ENCODE measurements at regions not wholly inside any gene's neighbourhood (a gene's known extent, or its start where the extent isn't known, plus 50 kb on each side); places are given as distances from the start of the nearest gene placed in this dataset.

GRCh38 chr19:5238700-5239099 is 101.9 kb downstream of the PTPRS start:
- Histone ChIP-seq H3K27ac (replicated peaks) (no peak overlapping the region), H3K4me3 (replicated peaks; ENCODE audit: insufficient read depth, low read length) (no peak overlapping the region), H3K27me3 (ENCODE audit: insufficient read depth, poor library complexity, severe bottlenecking) (no peaks in the 10 kb centered on the region)
- no peak for DNase-seq (ENCODE audit: low read depth in 1 of 2, low spot score in 1 of 2)
- TF ChIP-seq POLR2AphosphoS5 (IDR thresholded peaks at IDR 0.05; ENCODE audit: low read depth) (no peak), CTCF (IDR thresholded peaks at IDR 0.05; ENCODE audit: insufficient read depth, low read length) (no peak), GABPA (IDR thresholded peaks at IDR 0.05; ENCODE audit: low read depth) (no peak)

- Histone ChIP-seq H3K4me3 (replicated peaks; ENCODE audit: insufficient read depth, low read length) (no peak overlapping the region), H3K27ac (replicated peaks) (no peak overlapping the region), H3K27me3 (ENCODE audit: insufficient read depth, poor library complexity, severe bottlenecking) (no peaks in the 10 kb centered on the region)
- DNase-seq (ENCODE audit: low read depth in 1 of 2, low spot score in 1 of 2), result no peak
- TF ChIP-seq POLR2AphosphoS5 (IDR thresholded peaks at IDR 0.05; ENCODE audit: low read depth) (no peak), REST (IDR thresholded peaks at IDR 0.05; ENCODE audit: insufficient replicate concordance, low read depth) (no peak), GABPA (IDR thresholded peaks at IDR 0.05; ENCODE audit: low read depth) (no peak)
Measured at GRCh38 chr19:5237939-5238480, 102.6 kb downstream of the PTPRS start.

- DNase-seq (ENCODE audit: low read depth in 1 of 2, low spot score in 1 of 2), result no peak
- TF ChIP-seq POLR2AphosphoS5 (IDR thresholded peaks at IDR 0.05; ENCODE audit: low read depth) (no peak), REST (IDR thresholded peaks at IDR 0.05; ENCODE audit: insufficient replicate concordance, low read depth) (no peak), SPI1 (IDR thresholded peaks at IDR 0.05; ENCODE audit: borderline replicate concordance, low read depth) (no peak), GABPA (IDR thresholded peaks at IDR 0.05; ENCODE audit: low read depth) (no peak), CTCF (IDR thresholded peaks at IDR 0.05; ENCODE audit: insufficient read depth, low read length) (no peak)
- no peaks in the 10 kb centered on the region for H3K27me3 ChIP-seq (ENCODE audit: insufficient read depth, poor library complexity, severe bottlenecking)
- no peak overlapping the region for H3K27ac ChIP-seq (replicated peaks)
- no peak overlapping the region for H3K4me3 ChIP-seq (replicated peaks; ENCODE audit: insufficient read depth, low read length)
Measured at GRCh38 chr19:5237190-5237780, 103.3 kb downstream of the PTPRS start.

GRCh38 chr19:5235458-5236219 is 105.0 kb downstream of the PTPRS start:
- Histone ChIP-seq H3K27ac (replicated peaks) (no peak overlapping the region), H3K4me3 (replicated peaks; ENCODE audit: insufficient read depth, low read length) (no peak overlapping the region), H3K27me3 (ENCODE audit: insufficient read depth, poor library complexity, severe bottlenecking) (peaks cover 1% of the 10 kb centered on the region)
- DNase-seq (ENCODE audit: low read depth in 1 of 2, low spot score in 1 of 2), result no peak
- TF ChIP-seq REST (IDR thresholded peaks at IDR 0.05; ENCODE audit: insufficient replicate concordance, low read depth) (no peak), POLR2AphosphoS5 (IDR thresholded peaks at IDR 0.05; ENCODE audit: low read depth) (no peak), SPI1 (IDR thresholded peaks at IDR 0.05; ENCODE audit: borderline replicate concordance, low read depth) (no peak), CTCF (IDR thresholded peaks at IDR 0.05; ENCODE audit: insufficient read depth, low read length) (no peak), GABPA (IDR thresholded peaks at IDR 0.05; ENCODE audit: low read depth) (no peak)
